ENCODE measurements at regions not wholly inside any gene's neighbourhood (a gene's known extent, or its start where the extent isn't known, plus 50 kb on each side); places are given as distances from the start of the nearest gene placed in this dataset.

GRCh38 chr1:67572594-67573221, 112.3 kb upstream of the GADD45A start:
- no peak overlapping the region for H3K4me3 ChIP-seq (ENCODE audit: low read depth, low read length)
- TF ChIP-seq MYC (IDR thresholded peaks at IDR 0.05; ENCODE audit: low read depth, low read length) (no peak), POLR2A (IDR thresholded peaks at IDR 0.05; ENCODE audit: extremely low read depth, insufficient read length) (no peak), CTCF (IDR thresholded peaks at IDR 0.05; ENCODE audit: low read depth, low read length) (no peak), MAX (IDR thresholded peaks at IDR 0.05; ENCODE audit: low read depth, low read length) (no peak)
- no peak for DNase-seq (ENCODE audit: low read depth)

- TF ChIP-seq POLR2A (IDR thresholded peaks at IDR 0.05; ENCODE audit: extremely low read depth, insufficient read length) (no peak), MYC (IDR thresholded peaks at IDR 0.05; ENCODE audit: low read depth, low read length) (no peak), CTCF (IDR thresholded peaks at IDR 0.05; ENCODE audit: low read depth, low read length) (no peak), MAX (IDR thresholded peaks at IDR 0.05; ENCODE audit: low read depth, low read length) (no peak)
- DNase-seq (ENCODE audit: low read depth): no peak
- H3K4me3 ChIP-seq (ENCODE audit: low read depth, low read length): no peak overlapping the region
Measured at GRCh38 chr1:67573311-67573872, 111.6 kb upstream of the GADD45A start.

- no peak for DNase-seq (ENCODE audit: low read depth)
- H3K4me3 ChIP-seq (ENCODE audit: low read depth, low read length): no peak overlapping the region
- TF ChIP-seq MAX (IDR thresholded peaks at IDR 0.05; ENCODE audit: low read depth, low read length) (no peak), MYC (IDR thresholded peaks at IDR 0.05; ENCODE audit: low read depth, low read length) (no peak), POLR2A (IDR thresholded peaks at IDR 0.05; ENCODE audit: extremely low read depth, insufficient read length) (no peak), CTCF (IDR thresholded peaks at IDR 0.05; ENCODE audit: low read depth, low read length) (no peak)
Measured at GRCh38 chr1:67574221-67574620, 110.8 kb upstream of the GADD45A start.

GRCh38 chr1:67575861-67576260, 109.1 kb upstream of the GADD45A start:
- no peak for TF ChIP-seq MYC (IDR thresholded peaks at IDR 0.05; ENCODE audit: low read depth, low read length)
- no peak for TF ChIP-seq MAX (IDR thresholded peaks at IDR 0.05; ENCODE audit: low read depth, low read length)
- TF ChIP-seq POLR2A (IDR thresholded peaks at IDR 0.05; ENCODE audit: extremely low read depth, insufficient read length): no peak
- TF ChIP-seq CTCF (IDR thresholded peaks at IDR 0.05; ENCODE audit: low read depth, low read length): no peak
- DNase-seq (ENCODE audit: low read depth): no peak
- H3K4me3 ChIP-seq (ENCODE audit: low read depth, low read length): no peak overlapping the region

GRCh38 chr1:67576474-67576873, 108.5 kb upstream of the GADD45A start:
- DNase-seq (ENCODE audit: low read depth): no peak
- TF ChIP-seq CTCF (IDR thresholded peaks at IDR 0.05; ENCODE audit: low read depth, low read length): no peak
- TF ChIP-seq POLR2A (IDR thresholded peaks at IDR 0.05; ENCODE audit: extremely low read depth, insufficient read length): no peak
- no peak for TF ChIP-seq MYC (IDR thresholded peaks at IDR 0.05; ENCODE audit: low read depth, low read length)
- no peak for TF ChIP-seq MAX (IDR thresholded peaks at IDR 0.05; ENCODE audit: low read depth, low read length)
- H3K4me3 ChIP-seq (ENCODE audit: low read depth, low read length): no peak overlapping the region
